H9 (cell line): ENCODE measurements at regions not wholly inside any gene's neighbourhood (a gene's known extent, or its start where the extent isn't known, plus 50 kb on each side); places are given as distances from the start of the nearest gene placed in this dataset.

ENCODE experiments used
- DNase-seq: peaks from one replicate; pipeline ENCODE4 v3.0.0-alpha.2; 2017
- H2AFZ ChIP-seq: one replicate; pipeline ENCODE4 v1.6.1; 2013; ENCODE audit warnings: mild to moderate bottlenecking, low read length, control low read depth, moderate library complexity
- H2AK5ac ChIP-seq: 2 replicates; pipeline ENCODE4 v1.6.1; 2013; ENCODE audit warnings: low read length, control low read depth, mixed read lengths; ENCODE audit not compliant: insufficient read length
- H2BK120ac ChIP-seq: one replicate; pipeline ENCODE4 v1.6.1; 2013; ENCODE audit warnings: low read depth, mild to moderate bottlenecking, low read length, control low read depth, inconsistent platforms; ENCODE audit not compliant: poor library complexity, severe bottlenecking
- H2BK12ac ChIP-seq: 2 replicates; pipeline ENCODE4 v1.6.1; 2013; ENCODE audit warnings: low read length, control low read depth, mixed read lengths, low read depth; ENCODE audit not compliant: insufficient read length
- H2BK15ac ChIP-seq: 2 replicates; pipeline ENCODE4 v1.6.1; 2013; ENCODE audit warnings: low read depth, low read length, control low read depth
- H2BK20ac ChIP-seq: one replicate; pipeline ENCODE4 v1.6.1; 2013; ENCODE audit warnings: low read depth, mild to moderate bottlenecking, low read length, control low read depth, inconsistent platforms; ENCODE audit not compliant: poor library complexity, severe bottlenecking
- H2BK5ac ChIP-seq: 2 replicates; pipeline ENCODE4 v1.6.1; 2013; ENCODE audit warnings: low read length, control low read depth, mixed read lengths; ENCODE audit not compliant: insufficient read length
- H3K14ac ChIP-seq: 2 replicates; pipeline ENCODE4 v1.6.1; 2013; ENCODE audit warnings: low read length, control low read depth; ENCODE audit not compliant: insufficient read depth
- H3K18ac ChIP-seq: 2 replicates; pipeline ENCODE4 v1.6.1; 2013; ENCODE audit warnings: low read depth, mild to moderate bottlenecking, mixed read lengths, low read length, control low read depth; ENCODE audit not compliant: insufficient read length
- H3K23ac ChIP-seq: 2 replicates; pipeline ENCODE4 v1.6.1; 2013; ENCODE audit warnings: low read length, control low read depth, mixed read lengths, low read depth; ENCODE audit not compliant: insufficient read length
- H3K23me2 ChIP-seq: 2 replicates; pipeline ENCODE4 v1.6.1; 2013; ENCODE audit warnings: low read depth, mild to moderate bottlenecking, mixed read lengths, low read length, control low read depth; ENCODE audit not compliant: insufficient read length, poor library complexity, severe bottlenecking
- H3K27ac ChIP-seq: 2 replicates; pipeline ENCODE4 v1.5.1; 2013; ENCODE audit warnings: low read length, control low read depth, mixed read lengths, low read depth; ENCODE audit not compliant: insufficient read length
- H3K27me3 ChIP-seq: 2 replicates; pipeline ENCODE4 v1.6.1; 2013; ENCODE audit warnings: low read length, control low read depth, inconsistent platforms; ENCODE audit not compliant: insufficient read depth
- H3K4ac ChIP-seq: 2 replicates; pipeline ENCODE4 v1.6.1; 2013; ENCODE audit warnings: low read depth, mild to moderate bottlenecking, control low read depth, inconsistent platforms, low read length, moderate library complexity
- H3K4me1 ChIP-seq: 2 replicates; pipeline ENCODE4 v1.6.1; 2013; ENCODE audit warnings: low read length, control low read depth, inconsistent platforms; ENCODE audit not compliant: insufficient read depth
- H3K4me2 ChIP-seq: 2 replicates; pipeline ENCODE4 v1.6.1; 2013; ENCODE audit warnings: low read length, control low read depth, mixed read lengths; ENCODE audit not compliant: insufficient read length, insufficient read depth
- H3K56ac ChIP-seq: 2 replicates; pipeline ENCODE4 v1.6.1; 2013; ENCODE audit warnings: low read depth, mild to moderate bottlenecking, mixed read lengths, low read length, control low read depth; ENCODE audit not compliant: insufficient read length
- H3K79me1 ChIP-seq: 2 replicates; pipeline ENCODE4 v1.6.1; 2013; ENCODE audit warnings: low read depth, mild to moderate bottlenecking, moderate library complexity, low read length, control low read depth, inconsistent platforms; ENCODE audit not compliant: insufficient read depth, poor library complexity, severe bottlenecking
- H3K79me2 ChIP-seq: 2 replicates; pipeline ENCODE4 v1.6.1; 2013; ENCODE audit warnings: low read length, control low read depth, inconsistent platforms; ENCODE audit not compliant: insufficient read depth
- H3K9ac ChIP-seq: 2 replicates; pipeline ENCODE4 v1.6.1; 2013; ENCODE audit warnings: low read length, control low read depth, mixed read lengths; ENCODE audit not compliant: insufficient read length; ENCODE audit errors: extremely low read depth
- H3K9me3 ChIP-seq: one replicate; pipeline ENCODE4 v1.6.1; 2013; ENCODE audit warnings: low read depth, low read length, inconsistent platforms; ENCODE audit not compliant: control insufficient read depth
- H3T11ph ChIP-seq: one replicate; pipeline ENCODE4 v1.6.1; 2013; ENCODE audit warnings: mild to moderate bottlenecking, low read length, control low read depth, inconsistent platforms
- H4K20me1 ChIP-seq: one replicate; pipeline ENCODE4 v1.6.1; 2013; ENCODE audit not compliant: control insufficient read depth, insufficient read length, insufficient read depth
- H4K5ac ChIP-seq: 2 replicates; pipeline ENCODE4 v1.6.1; 2013; ENCODE audit warnings: low read depth, mild to moderate bottlenecking, mixed read lengths, low read length, control low read depth; ENCODE audit not compliant: insufficient read length
- H4K8ac ChIP-seq: replicated peaks from 2 replicates; pipeline ENCODE4 v1.6.1; 2013; ENCODE audit warnings: low read length, control low read depth, mixed read lengths, low read depth; ENCODE audit not compliant: insufficient read length
- H4K91ac ChIP-seq: 2 replicates; pipeline ENCODE4 v1.6.1; 2013; ENCODE audit warnings: low read depth, mild to moderate bottlenecking, moderate library complexity, mixed read lengths, low read length, control low read depth; ENCODE audit not compliant: insufficient read length
- H3K27ac Mint-ChIP-seq, 3 experiments: 2 replicates in 2 of 3; 3 replicates in 1 of 3; pipeline ENCODE4 v1.8.0; 2020 to 2021; ENCODE audit warnings: mixed read lengths in 3 of 3, mild to moderate bottlenecking in 1 of 3, moderate library complexity in 1 of 3
- H3K27me3 Mint-ChIP-seq: 2 replicates; pipeline ENCODE4 v1.8.0; 2021; ENCODE audit warnings: low read depth, mild to moderate bottlenecking, moderate library complexity, mixed read lengths
- H3K36me3 Mint-ChIP-seq, 3 experiments: 2 replicates in 2 of 3; 3 replicates in 1 of 3; pipeline ENCODE4 v1.8.0; 2020 to 2021; ENCODE audit warnings: low read depth in 3 of 3, mixed read lengths in 3 of 3; ENCODE audit not compliant: insufficient read depth in 1 of 3
- H3K4me1 Mint-ChIP-seq, 2 experiments: 2 replicates each; pipeline ENCODE4 v1.8.0; 2020; ENCODE audit warnings: mixed read lengths in 2 of 2
- H3K4me3 Mint-ChIP-seq, 2 experiments: 2 replicates in 1 of 2; 3 replicates in 1 of 2; pipeline ENCODE4 v1.8.0; 2020 to 2021; ENCODE audit warnings: mild to moderate bottlenecking in 2 of 2, mixed read lengths in 2 of 2, moderate library complexity in 1 of 2
- H3K9me3 Mint-ChIP-seq, 2 experiments: 2 replicates in 1 of 2; 3 replicates in 1 of 2; pipeline ENCODE4 v1.8.0; 2020; ENCODE audit warnings: mild to moderate bottlenecking in 2 of 2, mixed read lengths in 2 of 2, moderate library complexity in 1 of 2
- CTCF ChIP-seq: fragments of 200-600 bp; sonication (generic); conservative IDR thresholded peaks from 3 replicates; pipeline ENCODE4 v1.8.0; 2021; ENCODE audit warnings: antibody characterized with exemption, mild to moderate bottlenecking
- WGBS: extraction: QIAGEN DNeasy Blood & Tissue Kit; methylation state at CpG from one replicate; pipeline ENCODE4 v1.1.7; 2013; ENCODE audit warnings: missing lambda C conversion rate, low lambda C conversion rate, mixed read lengths; ENCODE audit not compliant: insufficient read length; ENCODE audit errors: extremely low coverage; 5-methylcytosine and 5-hydroxymethylcytosine counted together

GRCh38 chr13:89514534-89515312, 1832.8 kb upstream of the MIR17HG start:
- no peak for DNase-seq
- Histone ChIP-seq H4K91ac (no peak overlapping the region), H3K18ac (no peak overlapping the region), H3K79me2 (no peaks in the 10 kb centered on the region), H3K9ac (no peak overlapping the region), H3K23me2 (no peaks in the 10 kb centered on the region), H3K56ac (no peak overlapping the region), H3K9me3 (no peaks in the 10 kb centered on the region), H2AK5ac (no peak overlapping the region), H2AFZ (no peak overlapping the region), H2BK15ac (no peak overlapping the region), H3K4me2 (no peak overlapping the region), H3K14ac (no peak overlapping the region), H4K8ac (no peak overlapping the region), H3K27ac (peak overlapping the region; percentile 24), H3K4ac (no peak overlapping the region), H3K23ac (no peak overlapping the region), H3T11ph (no peak overlapping the region), H2BK5ac (no peak overlapping the region), H2BK120ac (no peak overlapping the region), H2BK12ac (no peak overlapping the region), H3K79me1 (no peaks in the 10 kb centered on the region), H2BK20ac (no peak overlapping the region), H4K20me1 (no peaks in the 10 kb centered on the region), H3K4me1 (peaks cover 7% of the 10 kb centered on the region; the same call in 1 of the 2 replicates), H4K5ac (no peak overlapping the region), H3K27me3 (no peaks in the 10 kb centered on the region)
- H3K4me3 Mint-ChIP-seq, result peak overlapping the region in 1 of 2 experiments; percentile 27; a peak in 1 of 5 replicates
- WGBS, result no CpG with 5 or more reads among the region's 4 CpGs
- TF ChIP-seq CTCF, result no peak
- peaks cover 3 to 24% (median 12%) of the 10 kb centered on the region in 3 experiments; a peak in 5 of 7 replicates for H3K36me3 Mint-ChIP-seq
- H3K9me3 Mint-ChIP-seq, result peaks cover 13 to 16% of the 10 kb centered on the region in 2 experiments
- H3K27me3 Mint-ChIP-seq, result no peaks in the 10 kb centered on the region
- H3K27ac Mint-ChIP-seq, result peak overlapping the region; percentile 74 to 96 (median 94)
- H3K4me1 Mint-ChIP-seq, result peaks cover 42 to 44% of the 10 kb centered on the region in 2 experiments
